Neural cell (in vitro differentiated cells): ENCODE measurements at regions not wholly inside any gene's neighbourhood (a gene's known extent, or its start where the extent isn't known, plus 50 kb on each side); places are given as distances from the start of the nearest gene placed in this dataset.

ENCODE experiments used
- EP300 ChIP-seq: fragments of 450-650 bp; conservative IDR thresholded peaks from 2 replicates; pipeline ENCODE4 v1.6.1; 2014; ENCODE audit warnings: antibody characterized with exemption, mild to moderate bottlenecking, moderate library complexity; ENCODE audit not compliant: poor library complexity, severe bottlenecking
- EZH2 ChIP-seq: fragments of 200-600, 300-800 bp; shearing (Covaris generic), sonication (generic); IDR thresholded peaks from 2 replicates; pipeline ENCODE4 v1.6.1; 2014; ENCODE audit warnings: antibody characterized with exemption, low read length, borderline replicate concordance, mild to moderate bottlenecking; ENCODE audit not compliant: insufficient read depth, poor library complexity, severe bottlenecking
- MXI1 ChIP-seq: fragments of 450-650 bp; conservative IDR thresholded peaks from 2 replicates; pipeline ENCODE4 v1.6.1; 2014; ENCODE audit warnings: antibody characterized with exemption, mild to moderate bottlenecking; ENCODE audit not compliant: poor library complexity, severe bottlenecking
- POLR2AphosphoS5 ChIP-seq: IDR thresholded peaks from 2 replicates; pipeline ENCODE4 v1.6.1; 2012
- TF ChIP-seq, protein P1 (sequence below): fragments of 450-650 bp; IDR thresholded peaks from 2 replicates; pipeline ENCODE4 v1.5.1; 2014; ENCODE audit warnings: antibody characterized with exemption, mild to moderate bottlenecking, moderate library complexity; ENCODE audit not compliant: poor library complexity, severe bottlenecking

DNA sequence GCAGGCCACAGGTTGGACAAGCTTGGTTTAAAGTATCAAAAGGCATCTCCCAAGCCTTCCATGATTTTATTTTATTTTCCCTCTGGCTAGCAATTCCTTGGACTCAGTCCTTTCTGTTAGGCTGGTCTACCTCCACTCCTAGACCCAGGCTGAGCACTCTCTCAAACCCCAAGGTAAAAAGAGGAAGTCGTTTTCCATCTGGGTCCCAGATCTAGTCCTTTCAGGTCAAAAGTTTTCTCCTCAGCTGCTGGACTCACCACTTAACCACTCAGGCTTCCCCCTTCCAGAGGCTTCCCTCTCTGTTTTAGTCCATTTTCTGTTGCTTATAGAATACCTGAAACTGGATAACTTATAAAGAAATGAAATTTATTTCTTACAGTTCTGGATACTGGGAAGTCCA, 252.3 kb upstream of the MKLN1 start:
- TF ChIP-seq POLR2AphosphoS5 (no peak), EZH2 (no peak), EP300 (no peak), MXI1 (no peak)
- TF ChIP-seq, protein P1, sequence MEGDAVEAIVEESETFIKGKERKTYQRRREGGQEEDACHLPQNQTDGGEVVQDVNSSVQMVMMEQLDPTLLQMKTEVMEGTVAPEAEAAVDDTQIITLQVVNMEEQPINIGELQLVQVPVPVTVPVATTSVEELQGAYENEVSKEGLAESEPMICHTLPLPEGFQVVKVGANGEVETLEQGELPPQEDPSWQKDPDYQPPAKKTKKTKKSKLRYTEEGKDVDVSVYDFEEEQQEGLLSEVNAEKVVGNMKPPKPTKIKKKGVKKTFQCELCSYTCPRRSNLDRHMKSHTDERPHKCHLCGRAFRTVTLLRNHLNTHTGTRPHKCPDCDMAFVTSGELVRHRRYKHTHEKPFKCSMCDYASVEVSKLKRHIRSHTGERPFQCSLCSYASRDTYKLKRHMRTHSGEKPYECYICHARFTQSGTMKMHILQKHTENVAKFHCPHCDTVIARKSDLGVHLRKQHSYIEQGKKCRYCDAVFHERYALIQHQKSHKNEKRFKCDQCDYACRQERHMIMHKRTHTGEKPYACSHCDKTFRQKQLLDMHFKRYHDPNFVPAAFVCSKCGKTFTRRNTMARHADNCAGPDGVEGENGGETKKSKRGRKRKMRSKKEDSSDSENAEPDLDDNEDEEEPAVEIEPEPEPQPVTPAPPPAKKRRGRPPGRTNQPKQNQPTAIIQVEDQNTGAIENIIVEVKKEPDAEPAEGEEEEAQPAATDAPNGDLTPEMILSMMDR, result no peak
